ENCODE measurements at regions not wholly inside any gene's neighbourhood (a gene's known extent, or its start where the extent isn't known, plus 50 kb on each side); places are given as distances from the start of the nearest gene placed in this dataset.

- intact Hi-C loops (cut with DNase I) = no loop called here
- TF ChIP-seq POLR2A (IDR thresholded peaks at IDR 0.05; ENCODE audit: low read depth) (no peak), EP300 (IDR thresholded peaks at IDR 0.05) (no peak), CTCF (IDR thresholded peaks at IDR 0.05) (no peak), POLR2AphosphoS5 (IDR thresholded peaks at IDR 0.05) (no peak)
- WGBS = 87% methylated on average over 6 of the region's 6 CpGs
- Histone ChIP-seq H3K4me3 (no peak overlapping the region), H3K9me3 (no peaks in the 10 kb centered on the region), H3K27ac (replicated peaks in 1 of 4) (no peak overlapping the region), H3K36me3 (no peaks in the 10 kb centered on the region), H3K27me3 (peaks cover 0 to 14% (median 0%) of the 10 kb centered on the region in 4 donors), H3K4me1 (no peaks in the 10 kb centered on the region)
- peak; percentile 39 for DNase-seq (ENCODE audit: extremely low spot score)
These were observed 121.6 kb downstream of the PMP22 start for GRCh38 chr17:15143524-15143923.

GRCh38 chr17:15134363-15134762, 130.8 kb downstream of the PMP22 start:
- H3K27ac ChIP-seq (replicated peaks in 1 of 4) = no peak overlapping the region
- H3K9me3 ChIP-seq = no peaks in the 10 kb centered on the region
- H3K27me3 ChIP-seq = peaks cover 0 to 34% (median 0%) of the 10 kb centered on the region in 4 donors
- H3K4me3 ChIP-seq = no peak overlapping the region
- no peaks in the 10 kb centered on the region for H3K36me3 ChIP-seq
- intact Hi-C loops (cut with DNase I) = no loop called here
- WGBS = 77% methylated on average over 2 of the region's 2 CpGs
- no peaks in the 10 kb centered on the region for H3K4me1 ChIP-seq
- TF ChIP-seq POLR2AphosphoS5 (IDR thresholded peaks at IDR 0.05) (no peak), CTCF (IDR thresholded peaks at IDR 0.05) (no peak), POLR2A (IDR thresholded peaks at IDR 0.05; ENCODE audit: low read depth) (no peak), EP300 (IDR thresholded peaks at IDR 0.05) (no peak)
- no peak for DNase-seq (ENCODE audit: extremely low spot score)

GRCh38 chr17:15133826-15134225, 131.3 kb downstream of the PMP22 start:
- TF ChIP-seq POLR2A (IDR thresholded peaks at IDR 0.05; ENCODE audit: low read depth) (no peak), POLR2AphosphoS5 (IDR thresholded peaks at IDR 0.05) (no peak)
- H3K4me1 ChIP-seq = no peaks in the 10 kb centered on the region
- no peak overlapping the region for H3K27ac ChIP-seq (replicated peaks in 1 of 4)
- intact Hi-C loops (cut with DNase I) = no loop called here
- 95% methylated on average over 4 of the region's 4 CpGs for WGBS
- no peaks in the 10 kb centered on the region for H3K9me3 ChIP-seq
- H3K27me3 ChIP-seq = peaks cover 0 to 37% (median 0%) of the 10 kb centered on the region in 4 donors
- H3K36me3 ChIP-seq = no peaks in the 10 kb centered on the region
- no peak overlapping the region for H3K4me3 ChIP-seq
- no peak for DNase-seq (ENCODE audit: extremely low spot score)

GRCh38 chr17:15133143-15133542, 132.0 kb downstream of the PMP22 start:
- no peaks in the 10 kb centered on the region for H3K36me3 ChIP-seq
- H3K4me1 ChIP-seq = no peaks in the 10 kb centered on the region
- no peak for TF ChIP-seq EP300 (IDR thresholded peaks at IDR 0.05)
- TF ChIP-seq CTCF (IDR thresholded peaks at IDR 0.05) = no peak
- TF ChIP-seq POLR2AphosphoS5 (IDR thresholded peaks at IDR 0.05) = no peak
- TF ChIP-seq POLR2A (IDR thresholded peaks at IDR 0.05; ENCODE audit: low read depth) = no peak
- H3K4me3 ChIP-seq = no peak overlapping the region
- no peak for DNase-seq (ENCODE audit: extremely low spot score)
- 92% methylated on average over 6 of the region's 6 CpGs for WGBS
- intact Hi-C loops (cut with DNase I) = no loop called here
- no peaks in the 10 kb centered on the region for H3K9me3 ChIP-seq
- no peak overlapping the region for H3K27ac ChIP-seq (replicated peaks in 1 of 4)
- peaks cover 0 to 39% (median 0%) of the 10 kb centered on the region in 4 donors for H3K27me3 ChIP-seq

GRCh38 chr17:15130426-15130825, 134.7 kb downstream of the PMP22 start:
- Histone ChIP-seq H3K4me3 (no peak overlapping the region), H3K27ac (replicated peaks in 1 of 4) (no peak overlapping the region), H3K27me3 (peaks cover 0 to 56% (median 0%) of the 10 kb centered on the region in 4 donors), H3K4me1 (no peaks in the 10 kb centered on the region), H3K9me3 (no peaks in the 10 kb centered on the region), H3K36me3 (no peaks in the 10 kb centered on the region)
- intact Hi-C loops (cut with DNase I) = no loop called here
- TF ChIP-seq POLR2AphosphoS5 (IDR thresholded peaks at IDR 0.05) (no peak), POLR2A (IDR thresholded peaks at IDR 0.05; ENCODE audit: low read depth) (no peak), CTCF (IDR thresholded peaks at IDR 0.05) (no peak)
- WGBS = 20% methylated on average over 2 of the region's 2 CpGs
- no peak for DNase-seq (ENCODE audit: extremely low spot score)

Data from esophagus muscularis mucosa (tissue), 4 donors.